Activated CD4-positive, alpha-beta T cell treated with anti-CD3 and anti-CD28 coated beads for 36 hours (primary cell): ENCODE measurements at regions not wholly inside any gene's neighbourhood (a gene's known extent, or its start where the extent isn't known, plus 50 kb on each side); places are given as distances from the start of the nearest gene placed in this dataset.
"Not testable (repeated sequence)": the region's sequence is repeated elsewhere in the genome, so short reads cannot be mapped to it uniquely, and the experiment has no call there.

Source experiments
- ATAC-seq: fragments of 200-7000 bp; cut with Tn5 transposase; one replicate; pipeline ENCODE4 v1.10.0; 2021; ENCODE audit warnings: mild to moderate bottlenecking, moderate library complexity
- CTCF ChIA-PET: fragments of 350-600 bp; sonication (Branson Sonifier 250); formaldehyde crosslinking; loops from one replicate; lab custom pipeline; 2021; ENCODE audit warnings: antibody characterized with exemption; lab: Charles Lee
- POLR2A ChIA-PET: fragments of 350-600 bp; sonication (Branson Sonifier 250); formaldehyde crosslinking; loops from one replicate; lab custom pipeline; 2021; ENCODE audit warnings: antibody characterized with exemption, inconsistent platforms; lab: Charles Lee
- DNase-seq: peaks from one replicate; pipeline ENCODE4 v3.0.0-alpha.2; 2020
- H3K27ac Mint-ChIP-seq: one replicate; pipeline ENCODE4 v1.8.0; 2021; ENCODE audit warnings: mixed read lengths
- H3K27me3 Mint-ChIP-seq: one replicate; pipeline ENCODE4 v1.8.0; 2021; ENCODE audit warnings: mixed read lengths
- H3K36me3 Mint-ChIP-seq: one replicate; pipeline ENCODE4 v1.8.0; 2021; ENCODE audit warnings: low read depth, mixed read lengths
- H3K4me1 Mint-ChIP-seq: one replicate; pipeline ENCODE4 v1.8.0; 2021; ENCODE audit warnings: mixed read lengths
- H3K4me3 Mint-ChIP-seq: one replicate; pipeline ENCODE4 v1.8.0; 2021; ENCODE audit warnings: mild to moderate bottlenecking, moderate library complexity, mixed read lengths
- H3K9me3 Mint-ChIP-seq: one replicate; pipeline ENCODE4 v1.8.0; 2021; ENCODE audit warnings: low read depth, mixed read lengths
- intact Hi-C, 2 experiments: fragments of 100-400 bp; cut with DNase I in 1 of 2; cut with micrococcal nuclease in 1 of 2; formaldehyde crosslinking; loops; one replicate each; pipeline versions ENCODE4 v1.14.2 to v1.15.1; 2022 to 2024; cut with DNase I, micrococcal nuclease

GRCh38 chr5:10102706-10103497 is 146.8 kb downstream of the ATPSCKMT start:
- ATAC-seq (no peak), DNase-seq (no peak)
- CTCF ChIA-PET: interaction anchor here (1.2 kb wide), 1 partner anchor 13 kb away, joined by 3 read pairs; no protein-coding TSS in a partner anchor
- intact Hi-C loops: no loop called here
- no peaks in the 10 kb centered on the region for H3K36me3 Mint-ChIP-seq
- no peak overlapping the region for H3K4me3 Mint-ChIP-seq
- POLR2A ChIA-PET: no interaction called here
- H3K9me3 Mint-ChIP-seq: peaks cover 10% of the 10 kb centered on the region
- H3K27ac Mint-ChIP-seq: no peak overlapping the region
- H3K27me3 Mint-ChIP-seq: no peaks in the 10 kb centered on the region
- H3K4me1 Mint-ChIP-seq: no peaks in the 10 kb centered on the region

- H3K27ac Mint-ChIP-seq, H3K4me3 Mint-ChIP-seq, POLR2A ChIA-PET, H3K36me3 Mint-ChIP-seq, ATAC-seq, DNase-seq, intact Hi-C loops, H3K4me1 Mint-ChIP-seq, H3K27me3 Mint-ChIP-seq: not testable (repeated sequence)
- CTCF ChIA-PET: interaction anchor here (1.2 kb wide), 1 partner anchor 13 kb away, joined by 3 read pairs; no protein-coding TSS in a partner anchor
- peaks cover 10% of the 10 kb centered on the region for H3K9me3 Mint-ChIP-seq
Observed at GRCh38 chr5:10102235-10102634, 147.5 kb downstream of the ATPSCKMT start.

GRCh38 chr5:10099548-10099947 is 150.1 kb downstream of the ATPSCKMT start:
- H3K4me3 Mint-ChIP-seq: no peak overlapping the region
- intact Hi-C loops: no loop called here
- CTCF ChIA-PET: no interaction called here
- H3K9me3 Mint-ChIP-seq: peaks cover 13% of the 10 kb centered on the region
- H3K27ac Mint-ChIP-seq: no peak overlapping the region
- ATAC-seq (no peak), DNase-seq (no peak)
- POLR2A ChIA-PET: no interaction called here
- H3K36me3 Mint-ChIP-seq: no peaks in the 10 kb centered on the region
- H3K4me1 Mint-ChIP-seq: no peaks in the 10 kb centered on the region
- H3K27me3 Mint-ChIP-seq: peaks cover 2% of the 10 kb centered on the region

GRCh38 chr5:10091701-10092100 is 158.0 kb downstream of the ATPSCKMT start:
- CTCF ChIA-PET: interaction anchor here (0.6 kb wide), 1 partner anchor 1509 kb away, joined by 3 read pairs; no protein-coding TSS in a partner anchor
- POLR2A ChIA-PET: no interaction called here
- H3K4me1 Mint-ChIP-seq: no peaks in the 10 kb centered on the region
- H3K27ac Mint-ChIP-seq: no peak overlapping the region
- DNase-seq: no peak
- no peaks in the 10 kb centered on the region for H3K36me3 Mint-ChIP-seq
- H3K27me3 Mint-ChIP-seq: peaks cover 5% of the 10 kb centered on the region
- no peak overlapping the region for H3K4me3 Mint-ChIP-seq
- ATAC-seq: no peak
- intact Hi-C loops: no loop called here
- H3K9me3 Mint-ChIP-seq: peaks cover 12% of the 10 kb centered on the region

DNA sequence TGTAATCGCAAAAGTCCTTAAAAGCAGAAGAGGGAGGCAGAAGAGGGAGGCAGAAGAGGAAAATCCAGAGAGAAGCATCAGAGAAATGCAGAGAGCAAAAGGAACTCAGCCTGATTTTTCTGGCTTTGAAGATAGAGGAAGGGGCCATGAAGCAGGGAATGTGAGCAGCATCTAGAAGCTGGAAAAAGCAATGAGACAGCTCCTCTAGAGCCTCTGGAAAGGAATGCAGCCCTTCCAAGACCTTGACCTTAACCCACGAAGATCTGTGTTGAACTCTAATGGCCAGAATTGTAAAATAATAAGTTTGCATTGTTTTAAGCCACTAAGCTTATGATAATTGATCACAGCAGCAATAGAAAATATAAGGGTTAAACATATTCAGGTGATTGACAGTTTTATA is 159.6 kb downstream of the ATPSCKMT start:
- peak overlapping the region; percentile 33 for H3K27ac Mint-ChIP-seq
- CTCF ChIA-PET: interaction anchor here (0.6 kb wide), 1 partner anchor 25 kb away, joined by 3 read pairs; no protein-coding TSS in a partner anchor

GRCh38 chr5:10085185-10085584 is 164.5 kb downstream of the ATPSCKMT start:
- no peak overlapping the region for H3K27ac Mint-ChIP-seq
- no peak overlapping the region for H3K4me3 Mint-ChIP-seq
- no peaks in the 10 kb centered on the region for H3K27me3 Mint-ChIP-seq
- no peak for DNase-seq
- no peaks in the 10 kb centered on the region for H3K36me3 Mint-ChIP-seq
- H3K9me3 Mint-ChIP-seq: peaks cover 5% of the 10 kb centered on the region
- ChIA-PET POLR2A (no interaction called here), CTCF (no interaction called here)
- ATAC-seq: no peak
- intact Hi-C loops: no loop called here
- H3K4me1 Mint-ChIP-seq: no peaks in the 10 kb centered on the region

More for the DNA sequence above, 159.6 kb downstream of the ATPSCKMT start:
- no peaks in the 10 kb centered on the region for H3K36me3 Mint-ChIP-seq
- H3K9me3 Mint-ChIP-seq: peaks cover 9% of the 10 kb centered on the region
- H3K27me3 Mint-ChIP-seq: peaks cover 2% of the 10 kb centered on the region
- DNase-seq: no peak
- ATAC-seq: no peak
- H3K4me3 Mint-ChIP-seq: no peak overlapping the region
- intact Hi-C loops: no loop called here
- no peaks in the 10 kb centered on the region for H3K4me1 Mint-ChIP-seq
- POLR2A ChIA-PET: no interaction called here

- H3K27ac Mint-ChIP-seq: no peak overlapping the region
- POLR2A ChIA-PET: no interaction called here
- intact Hi-C loops: no loop called here
Observed at GRCh38 chr5:10081584-10081983, 168.1 kb downstream of the ATPSCKMT start.

GRCh38 chr5:10077791-10078545 is 171.7 kb downstream of the ATPSCKMT start:
- DNase-seq (no peak), ATAC-seq (no peak)
- H3K4me1 Mint-ChIP-seq: no peaks in the 10 kb centered on the region
- no peak overlapping the region for H3K4me3 Mint-ChIP-seq
- no peaks in the 10 kb centered on the region for H3K36me3 Mint-ChIP-seq
- H3K27me3 Mint-ChIP-seq: no peaks in the 10 kb centered on the region
- no peak overlapping the region for H3K27ac Mint-ChIP-seq
- no peaks in the 10 kb centered on the region for H3K9me3 Mint-ChIP-seq
- POLR2A ChIA-PET: no interaction called here
- intact Hi-C loops: no loop called here
- CTCF ChIA-PET: no interaction called here

More at GRCh38 chr5:10081584-10081983, 168.1 kb downstream of the ATPSCKMT start:
- ATAC-seq (no peak), DNase-seq (no peak)
- Mint-ChIP-seq H3K4me3 (no peak overlapping the region), H3K9me3 (no peaks in the 10 kb centered on the region), H3K27me3 (no peaks in the 10 kb centered on the region), H3K4me1 (no peaks in the 10 kb centered on the region), H3K36me3 (no peaks in the 10 kb centered on the region)
- CTCF ChIA-PET: interaction anchor here (0.6 kb wide), 1 partner anchor 261 kb away, joined by 3 read pairs; no protein-coding TSS in a partner anchor

- H3K27ac Mint-ChIP-seq: no peak overlapping the region
- intact Hi-C loops: no loop called here
- H3K27me3 Mint-ChIP-seq: no peaks in the 10 kb centered on the region
- no peaks in the 10 kb centered on the region for H3K9me3 Mint-ChIP-seq
- ChIA-PET POLR2A (no interaction called here), CTCF (interaction anchor here (0.9 kb wide), 1 partner anchor 379 kb away, joined by 3 read pairs; no protein-coding TSS in a partner anchor)
- no peaks in the 10 kb centered on the region for H3K4me1 Mint-ChIP-seq
- ATAC-seq: no peak
- DNase-seq: no peak
- no peaks in the 10 kb centered on the region for H3K36me3 Mint-ChIP-seq
- no peak overlapping the region for H3K4me3 Mint-ChIP-seq
Observed at GRCh38 chr5:10073441-10074104, 176.1 kb downstream of the ATPSCKMT start.

GRCh38 chr5:10069637-10070313 is 179.9 kb downstream of the ATPSCKMT start:
- H3K9me3 Mint-ChIP-seq: no peaks in the 10 kb centered on the region
- H3K27me3 Mint-ChIP-seq: no peaks in the 10 kb centered on the region
- ChIA-PET POLR2A (no interaction called here), CTCF (no interaction called here)
- intact Hi-C loops: no loop called here
- DNase-seq (no peak), ATAC-seq (no peak)
- H3K4me3 Mint-ChIP-seq: no peak overlapping the region
- no peak overlapping the region for H3K27ac Mint-ChIP-seq
- no peaks in the 10 kb centered on the region for H3K36me3 Mint-ChIP-seq
- no peaks in the 10 kb centered on the region for H3K4me1 Mint-ChIP-seq
